ENCODE measurements at regions not wholly inside any gene's neighbourhood (a gene's known extent, or its start where the extent isn't known, plus 50 kb on each side); places are given as distances from the start of the nearest gene placed in this dataset.

DNA sequence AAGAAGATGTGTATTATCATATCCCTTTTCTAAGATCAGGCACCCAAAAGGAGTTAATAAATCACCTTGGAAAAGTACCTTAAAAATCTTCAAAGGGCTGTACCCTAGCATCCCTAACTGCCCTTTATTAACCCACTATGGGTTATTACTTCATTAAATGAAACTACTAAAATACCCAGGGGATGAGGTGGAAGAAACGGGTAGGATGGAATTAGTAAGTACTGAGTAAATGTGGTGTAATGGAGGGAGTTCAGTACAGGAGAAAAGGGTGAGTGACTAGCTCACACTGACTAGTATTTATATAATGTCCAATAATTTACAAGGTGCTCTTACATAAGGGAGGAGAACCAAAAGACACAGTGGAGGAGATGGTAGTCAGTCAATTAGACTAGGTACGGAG lies 51.0 kb upstream of the RASGEF1B start:
- H4K20me1 ChIP-seq (ENCODE audit: insufficient read depth, low read length): no peaks in the 10 kb centered on the region
- H3K36me3 ChIP-seq (ENCODE audit: insufficient read depth, low read length): no peaks in the 10 kb centered on the region
- no peak overlapping the region for H3K4me3 ChIP-seq (ENCODE audit: low read depth, low read length, poor library complexity, severe bottlenecking)
- H3K27ac ChIP-seq (ENCODE audit: low read depth, low read length, poor library complexity, severe bottlenecking): no peak overlapping the region
- peaks cover 37% of the 10 kb centered on the region for H3K4me1 ChIP-seq (ENCODE audit: insufficient read depth, low read length, severe bottlenecking)
- H3F3A ChIP-seq (ENCODE audit: insufficient read depth, low read length): no peaks in the 10 kb centered on the region
- no peak overlapping the region for H2AFZ ChIP-seq (ENCODE audit: low read length)
- H3K9me2 ChIP-seq (ENCODE audit: low read depth, low read length): no peaks in the 10 kb centered on the region
- H3K27me3 ChIP-seq (ENCODE audit: insufficient read depth, low read length): no peaks in the 10 kb centered on the region
- TF ChIP-seq, protein P1, sequence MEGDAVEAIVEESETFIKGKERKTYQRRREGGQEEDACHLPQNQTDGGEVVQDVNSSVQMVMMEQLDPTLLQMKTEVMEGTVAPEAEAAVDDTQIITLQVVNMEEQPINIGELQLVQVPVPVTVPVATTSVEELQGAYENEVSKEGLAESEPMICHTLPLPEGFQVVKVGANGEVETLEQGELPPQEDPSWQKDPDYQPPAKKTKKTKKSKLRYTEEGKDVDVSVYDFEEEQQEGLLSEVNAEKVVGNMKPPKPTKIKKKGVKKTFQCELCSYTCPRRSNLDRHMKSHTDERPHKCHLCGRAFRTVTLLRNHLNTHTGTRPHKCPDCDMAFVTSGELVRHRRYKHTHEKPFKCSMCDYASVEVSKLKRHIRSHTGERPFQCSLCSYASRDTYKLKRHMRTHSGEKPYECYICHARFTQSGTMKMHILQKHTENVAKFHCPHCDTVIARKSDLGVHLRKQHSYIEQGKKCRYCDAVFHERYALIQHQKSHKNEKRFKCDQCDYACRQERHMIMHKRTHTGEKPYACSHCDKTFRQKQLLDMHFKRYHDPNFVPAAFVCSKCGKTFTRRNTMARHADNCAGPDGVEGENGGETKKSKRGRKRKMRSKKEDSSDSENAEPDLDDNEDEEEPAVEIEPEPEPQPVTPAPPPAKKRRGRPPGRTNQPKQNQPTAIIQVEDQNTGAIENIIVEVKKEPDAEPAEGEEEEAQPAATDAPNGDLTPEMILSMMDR (IDR thresholded peaks at IDR 0.05; ENCODE audit: low read length): no peak
- no peak for TF ChIP-seq EZH2 (IDR thresholded peaks at IDR 0.05; ENCODE audit: borderline replicate concordance, low read length)
- no peak overlapping the region for H3K9ac ChIP-seq (ENCODE audit: low read length)
- H3K4me2 ChIP-seq (ENCODE audit: low read length): no peak overlapping the region
- H3K9me3 ChIP-seq (ENCODE audit: low read length): peaks cover 8% of the 10 kb centered on the region
- no peaks in the 10 kb centered on the region for H3K79me2 ChIP-seq (ENCODE audit: insufficient read depth, low read length)

DNA sequence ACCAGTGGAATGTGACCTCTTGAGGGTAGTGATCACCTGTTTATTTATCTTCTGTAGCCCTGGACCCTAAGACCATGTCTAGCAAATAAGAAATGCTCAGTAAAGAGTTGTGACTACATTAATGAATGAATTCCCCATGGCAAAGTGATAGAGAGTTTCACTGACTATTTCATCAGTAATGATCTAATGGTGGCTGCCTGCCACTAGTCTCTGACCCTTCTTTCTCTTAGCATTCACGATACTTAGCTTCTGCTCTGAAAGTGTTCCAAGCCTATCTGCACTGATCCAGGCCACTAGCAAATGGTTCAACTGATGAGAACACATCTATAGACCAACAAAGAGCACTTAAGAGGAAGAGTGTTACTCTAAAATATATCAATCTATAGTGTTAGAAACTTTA lies 50.0 kb upstream of the RASGEF1B start:
- Histone ChIP-seq H3K79me2 (ENCODE audit: insufficient read depth, low read length) (no peaks in the 10 kb centered on the region), H3K4me1 (ENCODE audit: insufficient read depth, low read length, severe bottlenecking) (peaks cover 37% of the 10 kb centered on the region), H3K9ac (ENCODE audit: low read length) (no peak overlapping the region), H3F3A (ENCODE audit: insufficient read depth, low read length) (no peaks in the 10 kb centered on the region), H2AFZ (ENCODE audit: low read length) (no peak overlapping the region), H3K4me3 (ENCODE audit: low read depth, low read length, poor library complexity, severe bottlenecking) (no peak overlapping the region), H3K27me3 (ENCODE audit: insufficient read depth, low read length) (no peaks in the 10 kb centered on the region), H3K9me3 (ENCODE audit: low read length) (peaks cover 4% of the 10 kb centered on the region; the same call in 1 of the 2 replicates), H3K36me3 (ENCODE audit: insufficient read depth, low read length) (no peaks in the 10 kb centered on the region), H3K9me2 (ENCODE audit: low read depth, low read length) (no peaks in the 10 kb centered on the region), H3K27ac (ENCODE audit: low read depth, low read length, poor library complexity, severe bottlenecking) (no peak overlapping the region), H4K20me1 (ENCODE audit: insufficient read depth, low read length) (no peaks in the 10 kb centered on the region), H3K4me2 (ENCODE audit: low read length) (no peak overlapping the region)
- TF ChIP-seq EZH2 (IDR thresholded peaks at IDR 0.05; ENCODE audit: borderline replicate concordance, low read length): no peak
- TF ChIP-seq, protein P1 (IDR thresholded peaks at IDR 0.05; ENCODE audit: low read length): no peak

Data from OCI-LY1 (cell line).